BJ (cell line): ENCODE measurements at regions not wholly inside any gene's neighbourhood (a gene's known extent, or its start where the extent isn't known, plus 50 kb on each side); places are given as distances from the start of the nearest gene placed in this dataset.
"Not testable (repeated sequence)": the region's sequence is repeated elsewhere in the genome, so short reads cannot be mapped to it uniquely, and the experiment has no call there.

Experiments used
- CTCF ChIA-PET: fragments of 350-600 bp; formaldehyde crosslinking; extraction: SDS; loops from one replicate; lab custom pipeline; 2021; ENCODE audit warnings: antibody characterized with exemption, inconsistent platforms; lab: Yijun Ruan, JAX
- POLR2A ChIA-PET: fragments of 300-600 bp; sonication (Branson Sonifier 250); formaldehyde crosslinking; extraction: SDS; loops from one replicate; lab custom pipeline; 2021; ENCODE audit warnings: antibody characterized with exemption; lab: Charles Lee
- DNase-seq: peaks from one replicate; pipeline ENCODE4 v3.0.0-alpha.2; 2011; ENCODE audit warnings: low read depth
- H3K27me3 ChIP-seq: 2 replicates; pipeline ENCODE4 v1.6.0; 2011; ENCODE audit warnings: low read length; ENCODE audit not compliant: control insufficient read depth, insufficient read depth
- H3K36me3 ChIP-seq: 2 replicates; pipeline ENCODE4 v1.5.1; 2011; ENCODE audit warnings: low read length; ENCODE audit not compliant: control insufficient read depth, insufficient read depth
- H3K4me3 ChIP-seq: 2 replicates; pipeline ENCODE4 v1.5.1; 2011; ENCODE audit warnings: low read depth, mild to moderate bottlenecking, control low read depth, low read length
- CTCF ChIP-seq: IDR thresholded peaks from 2 replicates; pipeline ENCODE4 v1.5.1; 2011; ENCODE audit warnings: low read depth, mild to moderate bottlenecking, control low read depth, inconsistent platforms, low read length, moderate library complexity; ENCODE audit not compliant: insufficient read depth

- no peak overlapping the region for H3K4me3 ChIP-seq
- no peaks in the 10 kb centered on the region for H3K36me3 ChIP-seq
- H3K27me3 ChIP-seq: no peaks in the 10 kb centered on the region
- DNase-seq: no peak
- TF ChIP-seq CTCF: no peak
- POLR2A ChIA-PET: interaction anchor here (0.6 kb wide), 1 partner anchor 17 kb away, joined by 22 read pairs; no protein-coding TSS in a partner anchor
- CTCF ChIA-PET: no interaction called here
Measured at GRCh38 chr9:26219961-26220360, 541.7 kb upstream of the TUSC1 start.

DNA sequence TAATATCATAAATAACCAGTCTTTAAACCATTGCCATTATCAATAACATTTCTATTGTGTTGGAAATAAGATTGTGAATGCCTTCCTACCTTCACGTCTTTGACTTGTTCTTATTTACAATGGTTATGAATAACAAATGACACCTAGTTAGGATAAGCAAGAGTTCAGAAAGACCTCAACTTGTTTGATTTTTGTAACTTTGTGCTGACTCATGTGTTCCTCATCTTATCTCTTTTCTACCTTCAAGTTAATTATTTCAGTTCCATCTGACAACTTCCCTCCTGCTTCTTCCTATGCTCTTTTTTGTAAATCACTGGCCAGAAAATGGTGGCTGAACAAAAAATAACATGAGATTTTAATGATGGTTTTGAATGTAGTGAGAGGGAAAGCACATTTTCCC lies 538.5 kb upstream of the TUSC1 start:
- DNase-seq: no peak
- POLR2A ChIA-PET: no interaction called here
- CTCF ChIA-PET: no interaction called here
- Histone ChIP-seq H3K4me3 (no peak overlapping the region), H3K27me3 (no peaks in the 10 kb centered on the region), H3K36me3 (no peaks in the 10 kb centered on the region)
- no peak for TF ChIP-seq CTCF

DNA sequence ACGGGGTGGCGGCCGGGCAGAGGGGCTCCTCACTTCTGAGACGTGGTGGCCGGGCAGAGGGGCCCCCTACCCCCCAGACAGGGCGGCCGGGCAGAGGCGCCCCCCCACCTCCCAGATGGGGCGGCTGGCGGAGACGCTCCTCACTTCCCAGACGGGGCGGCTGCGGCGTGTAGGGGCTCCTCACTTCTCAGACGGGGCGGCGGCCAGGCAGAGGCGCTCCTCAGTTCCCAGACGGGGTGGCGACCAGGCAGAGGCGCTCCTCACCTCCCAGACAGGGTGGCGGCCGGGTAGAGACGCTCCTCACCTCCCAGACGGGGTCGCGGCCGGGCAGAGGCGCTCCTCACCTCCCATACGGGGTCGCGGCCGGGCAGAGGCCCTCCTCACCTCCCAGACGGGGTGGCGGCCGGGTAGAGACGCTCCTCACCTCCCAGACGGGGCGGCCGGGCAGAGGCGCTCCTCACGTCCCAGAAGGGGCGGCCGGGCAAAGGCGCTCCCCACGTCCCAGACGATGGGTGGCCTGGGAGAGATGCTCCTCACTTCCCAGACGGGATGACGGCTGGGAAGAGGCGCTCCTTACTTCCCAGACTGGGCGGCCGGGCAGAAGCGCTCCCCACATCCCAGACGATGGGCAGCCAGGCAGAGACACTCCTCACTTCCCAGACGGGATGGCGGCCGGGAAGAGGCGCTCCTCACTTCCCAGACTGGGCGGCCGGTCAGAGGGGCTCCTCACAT lies 536.6 kb upstream of the TUSC1 start:
- H3K4me3 ChIP-seq, DNase-seq, CTCF ChIA-PET, H3K36me3 ChIP-seq, H3K27me3 ChIP-seq, POLR2A ChIA-PET: not testable (repeated sequence)

GRCh38 chr9:26210338-26210851 lies 532.2 kb upstream of the TUSC1 start:
- POLR2A ChIA-PET: interaction anchor here (0.5 kb wide), 1 partner anchor 47 kb away, joined by 4 read pairs; no protein-coding TSS in a partner anchor
- CTCF ChIA-PET: no interaction called here
- H3K27me3 ChIP-seq: no peaks in the 10 kb centered on the region
- no peak overlapping the region for H3K4me3 ChIP-seq
- no peaks in the 10 kb centered on the region for H3K36me3 ChIP-seq
- no peak for TF ChIP-seq CTCF
- DNase-seq: peak; percentile 4

DNA sequence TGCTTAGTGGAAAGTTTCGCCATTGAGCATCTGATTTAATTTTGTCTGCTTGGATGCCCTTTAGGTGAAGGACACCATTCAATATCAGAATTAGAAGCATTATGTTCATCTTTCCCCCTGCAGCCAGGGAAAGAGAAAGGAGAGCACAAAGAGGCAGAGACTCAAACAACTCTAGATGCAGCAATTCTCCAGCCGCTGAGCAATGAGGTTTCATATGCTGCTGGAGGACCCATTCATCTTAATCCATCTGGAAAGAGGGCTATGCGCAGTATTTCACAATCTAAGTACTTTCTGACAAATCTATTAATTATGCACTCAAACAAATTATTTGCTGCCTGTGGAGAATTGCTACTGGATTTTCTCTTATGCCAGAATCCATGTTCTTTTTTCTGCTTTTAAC lies 527.0 kb upstream of the TUSC1 start:
- ChIA-PET CTCF (no interaction called here), POLR2A (no interaction called here)
- H3K4me3 ChIP-seq: no peak overlapping the region
- DNase-seq: no peak
- H3K36me3 ChIP-seq: no peaks in the 10 kb centered on the region
- no peak for TF ChIP-seq CTCF
- no peaks in the 10 kb centered on the region for H3K27me3 ChIP-seq
